Nephron (organoid): ENCODE measurements at regions not wholly inside any gene's neighbourhood (a gene's known extent, or its start where the extent isn't known, plus 50 kb on each side); places are given as distances from the start of the nearest gene placed in this dataset.

Experiments used
- H3K27ac Mint-ChIP-seq, 3 experiments: 2 replicates each; pipeline ENCODE4 v1.8.0; 2020; ENCODE audit warnings: mixed read lengths in 3 of 3, mild to moderate bottlenecking in 2 of 3, moderate library complexity in 1 of 3
- H3K27me3 Mint-ChIP-seq: 2 replicates; pipeline ENCODE4 v1.8.0; 2021; ENCODE audit warnings: low read depth, mild to moderate bottlenecking, moderate library complexity, mixed read lengths
- H3K36me3 Mint-ChIP-seq: 2 replicates; pipeline ENCODE4 v1.8.0; 2020; ENCODE audit warnings: low read depth, mixed read lengths
- H3K4me1 Mint-ChIP-seq: 2 replicates; pipeline ENCODE4 v1.8.0; 2020; ENCODE audit warnings: mixed read lengths
- H3K4me3 Mint-ChIP-seq, 3 experiments: 2 replicates each; pipeline ENCODE4 v1.8.0; 2020; ENCODE audit warnings: mild to moderate bottlenecking in 3 of 3, mixed read lengths in 3 of 3, moderate library complexity in 2 of 3
- H3K9me3 Mint-ChIP-seq: 2 replicates; pipeline ENCODE4 v1.8.0; 2020; ENCODE audit warnings: mixed read lengths
- TF ChIP-seq, protein P1 (sequence below), 3 experiments: fragments of 200-600 bp; sonication (generic); IDR thresholded peaks; one replicate each; pipeline ENCODE4 v1.5.0; 2021; ENCODE audit warnings: antibody characterized with exemption in 3 of 3; ENCODE audit not compliant: unreplicated experiment in 3 of 3

- H3K9me3 Mint-ChIP-seq: peaks cover 3% of the 10 kb centered on the region
- no peaks in the 10 kb centered on the region for H3K36me3 Mint-ChIP-seq
- H3K4me3 Mint-ChIP-seq: no peak overlapping the region
- H3K4me1 Mint-ChIP-seq: peaks cover under 1% of the 10 kb centered on the region
- TF ChIP-seq, protein P1, sequence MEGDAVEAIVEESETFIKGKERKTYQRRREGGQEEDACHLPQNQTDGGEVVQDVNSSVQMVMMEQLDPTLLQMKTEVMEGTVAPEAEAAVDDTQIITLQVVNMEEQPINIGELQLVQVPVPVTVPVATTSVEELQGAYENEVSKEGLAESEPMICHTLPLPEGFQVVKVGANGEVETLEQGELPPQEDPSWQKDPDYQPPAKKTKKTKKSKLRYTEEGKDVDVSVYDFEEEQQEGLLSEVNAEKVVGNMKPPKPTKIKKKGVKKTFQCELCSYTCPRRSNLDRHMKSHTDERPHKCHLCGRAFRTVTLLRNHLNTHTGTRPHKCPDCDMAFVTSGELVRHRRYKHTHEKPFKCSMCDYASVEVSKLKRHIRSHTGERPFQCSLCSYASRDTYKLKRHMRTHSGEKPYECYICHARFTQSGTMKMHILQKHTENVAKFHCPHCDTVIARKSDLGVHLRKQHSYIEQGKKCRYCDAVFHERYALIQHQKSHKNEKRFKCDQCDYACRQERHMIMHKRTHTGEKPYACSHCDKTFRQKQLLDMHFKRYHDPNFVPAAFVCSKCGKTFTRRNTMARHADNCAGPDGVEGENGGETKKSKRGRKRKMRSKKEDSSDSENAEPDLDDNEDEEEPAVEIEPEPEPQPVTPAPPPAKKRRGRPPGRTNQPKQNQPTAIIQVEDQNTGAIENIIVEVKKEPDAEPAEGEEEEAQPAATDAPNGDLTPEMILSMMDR (IDR thresholded peaks at IDR 0.05; ENCODE audit: unreplicated experiment in 3 of 3): no peak
- no peaks in the 10 kb centered on the region for H3K27me3 Mint-ChIP-seq
- H3K27ac Mint-ChIP-seq: no peak overlapping the region
These were observed 478.2 kb upstream of the LRRN3 start for GRCh38 chr7:110612680-110613079.
